Right lobe of liver (tissue), 6 donors: ENCODE measurements at regions not wholly inside any gene's neighbourhood (a gene's known extent, or its start where the extent isn't known, plus 50 kb on each side); places are given as distances from the start of the nearest gene placed in this dataset.

Source experiments
- ATAC-seq, 4 donors: fragments of 200-7000 bp; cut with Tn5 transposase; one replicate each; pipeline ENCODE4 v1.9.1; 2020; ENCODE audit warnings: mild to moderate bottlenecking in 4 of 4, moderate library complexity in 4 of 4
- DNase-seq, 3 donors: peaks; one replicate each; pipeline ENCODE4 v3.0.0-alpha.2; 2020
- H3K27ac ChIP-seq, 3 donors: fragments of 200-600 bp; one replicate each; pipeline ENCODE4 v1.8.0; 2022
- H3K27me3 ChIP-seq, 2 donors: fragments of 200-600 bp; one replicate each; pipeline ENCODE4 v1.8.0; 2022
- H3K36me3 ChIP-seq, 4 donors: fragments of 200-600 bp; sonication (generic) in 1 of 4; one replicate each; pipeline versions ENCODE4 v1.5.1 to v1.8.0; 2017 to 2022; ENCODE audit warnings: control low read depth in 1 of 4
- H3K4me1 ChIP-seq, 4 donors: fragments of 200-600 bp; sonication (generic) in 1 of 4; one replicate each; pipeline versions ENCODE4 v1.5.1 to v1.8.0; 2017 to 2022; ENCODE audit warnings: control low read depth in 1 of 4
- H3K4me3 ChIP-seq, 3 donors: fragments of 200-600 bp; one replicate each; pipeline ENCODE4 v1.8.0; 2022
- H3K9me3 ChIP-seq, 4 donors: fragments of 200-600 bp; sonication (generic) in 1 of 4; one replicate each; pipeline versions ENCODE4 v1.5.1 to v1.8.0; 2017 to 2022; ENCODE audit warnings: control low read depth in 1 of 4
- POLR2A ChIP-seq: fragments of 450-650 bp; IDR thresholded peaks from one replicate; pipeline ENCODE4 v1.6.1; 2017; ENCODE audit warnings: antibody characterized with exemption, mild to moderate bottlenecking
- WGBS: methylation state at CpG from one replicate; pipeline ENCODE4 v1.1.6; 2018; ENCODE audit warnings: low coverage, low lambda C conversion rate; ENCODE audit not compliant: insufficient coverage; ENCODE audit errors: missing lambda C conversion rate; 5-methylcytosine and 5-hydroxymethylcytosine counted together
- intact Hi-C, 2 donors: fragments of 100-400 bp; cut with DNase I; formaldehyde crosslinking; loops; one replicate each; pipeline versions ENCODE4 v1.11.2 to v1.14.1; 2022
- TF ChIP-seq, protein P1 (sequence below), 4 donors: fragments of 200-600 bp in 3 of 4; fragments of 450-650 bp in 1 of 4; IDR thresholded peaks; one replicate each; pipeline versions ENCODE4 v1.5.1 to v1.8.0; 2016 to 2022; ENCODE audit warnings: antibody characterized with exemption in 4 of 4, mild to moderate bottlenecking in 2 of 4
- donor health status: DM: no; HTN: yes; CAD: no.
- donor health status: DM: no; HTN: no; CAD: no.
- donor health status: DM: no; HTN: no; CAD: no.
- donor health status: DM: no; HTN: yes; CAD: no.
- donor health status: DM: no; HTN: yes; CAD: no.

DNA sequence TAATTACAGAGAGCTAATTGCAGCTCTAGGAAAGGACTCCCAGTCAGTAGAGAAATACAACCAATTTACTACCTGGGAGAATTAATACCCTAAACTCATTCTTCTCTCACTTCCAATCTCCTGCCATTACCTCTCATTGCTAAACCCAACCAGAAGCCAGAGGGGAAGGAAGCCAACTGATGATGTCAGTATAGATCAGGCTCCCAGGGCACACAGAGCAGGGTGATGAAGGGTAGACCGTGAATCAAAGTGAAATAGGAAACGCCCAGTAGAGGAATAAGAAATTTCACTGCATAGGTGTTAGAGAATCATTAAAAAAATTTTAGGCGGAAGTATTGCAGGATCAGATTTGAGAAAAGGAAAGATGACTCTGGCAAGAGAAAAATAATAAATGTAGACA lies 456.8 kb upstream of the NXPH2 start:
- WGBS: 46% methylated on average over 3 of the region's 3 CpGs
- H3K4me1 ChIP-seq: no peaks in the 10 kb centered on the region
- no peaks in the 10 kb centered on the region for H3K9me3 ChIP-seq
- TF ChIP-seq, protein P1, sequence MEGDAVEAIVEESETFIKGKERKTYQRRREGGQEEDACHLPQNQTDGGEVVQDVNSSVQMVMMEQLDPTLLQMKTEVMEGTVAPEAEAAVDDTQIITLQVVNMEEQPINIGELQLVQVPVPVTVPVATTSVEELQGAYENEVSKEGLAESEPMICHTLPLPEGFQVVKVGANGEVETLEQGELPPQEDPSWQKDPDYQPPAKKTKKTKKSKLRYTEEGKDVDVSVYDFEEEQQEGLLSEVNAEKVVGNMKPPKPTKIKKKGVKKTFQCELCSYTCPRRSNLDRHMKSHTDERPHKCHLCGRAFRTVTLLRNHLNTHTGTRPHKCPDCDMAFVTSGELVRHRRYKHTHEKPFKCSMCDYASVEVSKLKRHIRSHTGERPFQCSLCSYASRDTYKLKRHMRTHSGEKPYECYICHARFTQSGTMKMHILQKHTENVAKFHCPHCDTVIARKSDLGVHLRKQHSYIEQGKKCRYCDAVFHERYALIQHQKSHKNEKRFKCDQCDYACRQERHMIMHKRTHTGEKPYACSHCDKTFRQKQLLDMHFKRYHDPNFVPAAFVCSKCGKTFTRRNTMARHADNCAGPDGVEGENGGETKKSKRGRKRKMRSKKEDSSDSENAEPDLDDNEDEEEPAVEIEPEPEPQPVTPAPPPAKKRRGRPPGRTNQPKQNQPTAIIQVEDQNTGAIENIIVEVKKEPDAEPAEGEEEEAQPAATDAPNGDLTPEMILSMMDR (IDR thresholded peaks at IDR 0.05): no peak
- no peak for TF ChIP-seq POLR2A
- DNase-seq (no peak), ATAC-seq (peak in 1 of 4 donors; percentile 82)
- H3K4me3 ChIP-seq: no peak overlapping the region
- no peak overlapping the region for H3K27ac ChIP-seq
- intact Hi-C loops: no loop called here
- H3K36me3 ChIP-seq: no peaks in the 10 kb centered on the region
- H3K27me3 ChIP-seq: no peaks in the 10 kb centered on the region

DNA sequence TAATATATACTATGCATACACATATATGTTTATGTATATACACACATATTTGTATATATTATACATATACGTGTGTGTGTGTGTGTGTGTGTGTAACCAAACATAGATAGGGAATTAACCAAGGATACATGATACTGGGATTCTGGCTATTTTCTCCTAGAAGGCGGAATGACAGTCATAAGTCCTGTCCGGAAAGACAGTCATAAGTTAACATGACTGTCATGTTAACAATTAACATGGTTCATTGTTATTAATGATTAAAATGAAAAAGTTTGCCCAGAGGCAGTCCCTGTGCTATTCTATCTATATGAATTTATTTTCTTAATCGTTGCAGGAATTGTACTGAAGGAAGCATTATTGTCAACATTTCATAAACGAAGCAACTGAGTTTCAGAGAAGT lies 450.7 kb upstream of the NXPH2 start:
- H3K4me1 ChIP-seq: no peaks in the 10 kb centered on the region
- ATAC-seq (no peak), DNase-seq (no peak)
- no peak overlapping the region for H3K4me3 ChIP-seq
- intact Hi-C loops: no loop called here
- no peaks in the 10 kb centered on the region for H3K27me3 ChIP-seq
- no peaks in the 10 kb centered on the region for H3K36me3 ChIP-seq
- WGBS: 42% methylated on average over 5 of the region's 5 CpGs
- TF ChIP-seq, protein P1 (IDR thresholded peaks at IDR 0.05): no peak
- TF ChIP-seq POLR2A: no peak
- H3K9me3 ChIP-seq: no peaks in the 10 kb centered on the region
- no peak overlapping the region for H3K27ac ChIP-seq

DNA sequence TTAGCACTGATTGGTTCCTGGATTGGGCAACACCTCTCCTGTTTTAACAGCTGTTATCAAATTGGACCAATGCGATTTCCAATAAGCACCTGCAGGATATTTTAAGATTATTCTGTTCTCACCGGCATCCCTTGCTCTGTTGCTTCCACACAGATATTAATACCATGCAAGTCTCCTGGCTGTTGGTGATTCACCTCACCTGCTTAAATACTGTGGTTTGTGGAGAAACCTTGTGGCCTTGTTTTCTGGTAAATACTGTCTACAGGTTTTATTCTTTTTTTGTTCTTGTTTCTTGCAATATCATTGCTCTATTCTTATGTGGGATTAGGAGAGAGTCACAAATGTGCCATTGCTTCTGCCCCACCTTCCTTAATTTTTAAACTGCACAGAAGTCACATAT lies 448.1 kb upstream of the NXPH2 start:
- H3K4me1 ChIP-seq: no peaks in the 10 kb centered on the region
- no peak overlapping the region for H3K27ac ChIP-seq
- H3K4me3 ChIP-seq: no peak overlapping the region
- ATAC-seq (no peak), DNase-seq (no peak)
- no peaks in the 10 kb centered on the region for H3K27me3 ChIP-seq
- no peaks in the 10 kb centered on the region for H3K36me3 ChIP-seq
- H3K9me3 ChIP-seq: no peaks in the 10 kb centered on the region
- 60% methylated on average over 2 of the region's 2 CpGs for WGBS
- intact Hi-C loops: no loop called here
- TF ChIP-seq, protein P1 (IDR thresholded peaks at IDR 0.05): no peak
- TF ChIP-seq POLR2A: no peak

DNA sequence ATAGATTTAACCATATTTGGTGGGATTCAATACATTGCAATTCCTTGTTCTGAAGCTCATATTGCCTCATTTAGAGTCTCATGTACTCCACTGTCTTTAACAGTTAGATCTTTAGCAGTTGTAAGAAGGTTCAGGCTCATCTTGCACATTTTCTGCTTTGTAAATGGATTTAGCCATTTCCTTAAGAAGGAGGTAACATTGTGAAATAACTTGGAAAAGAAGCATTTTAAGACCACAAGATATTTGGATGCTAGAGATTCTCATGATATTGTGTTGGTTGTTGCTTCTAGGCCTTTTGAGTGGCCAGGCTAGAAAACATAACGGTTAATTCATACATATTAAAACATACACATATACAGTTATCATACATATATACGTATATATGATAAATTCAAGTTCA lies 445.8 kb upstream of the NXPH2 start:
- no peaks in the 10 kb centered on the region for H3K27me3 ChIP-seq
- 62% methylated on average over 2 of the region's 2 CpGs for WGBS
- DNase-seq (no peak), ATAC-seq (no peak)
- H3K36me3 ChIP-seq: no peaks in the 10 kb centered on the region
- H3K4me1 ChIP-seq: no peaks in the 10 kb centered on the region
- no peak for TF ChIP-seq POLR2A
- TF ChIP-seq, protein P1 (IDR thresholded peaks at IDR 0.05): no peak
- intact Hi-C loops: no loop called here
- no peaks in the 10 kb centered on the region for H3K9me3 ChIP-seq
- no peak overlapping the region for H3K4me3 ChIP-seq
- H3K27ac ChIP-seq: no peak overlapping the region

DNA sequence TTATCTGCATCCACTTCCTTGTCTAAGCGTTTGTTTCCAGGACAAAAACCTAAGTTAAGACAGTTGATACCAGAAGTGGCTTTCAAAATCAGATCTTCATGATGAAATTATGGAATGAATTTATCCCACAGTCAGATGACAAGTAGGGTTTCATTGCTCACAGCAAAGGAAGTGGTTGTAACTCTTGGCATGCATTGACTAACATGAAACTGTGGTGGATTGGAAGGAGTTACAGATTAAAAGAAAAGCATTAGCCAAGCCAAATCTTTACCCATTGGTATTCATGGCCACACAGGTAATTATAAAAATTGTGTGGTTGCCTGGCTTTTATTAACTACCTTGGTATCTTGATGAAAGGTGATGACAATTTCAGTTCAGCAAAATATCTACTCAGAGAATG lies 438.0 kb upstream of the NXPH2 start:
- ATAC-seq: no peak
- TF ChIP-seq, protein P1 (IDR thresholded peaks at IDR 0.05): no peak
- no peak for TF ChIP-seq POLR2A
- intact Hi-C loops: no loop called here
- WGBS: 50% methylated on average over 1 of the region's 1 CpG
- no peaks in the 10 kb centered on the region for H3K9me3 ChIP-seq
- no peaks in the 10 kb centered on the region for H3K27me3 ChIP-seq
- H3K27ac ChIP-seq: no peak overlapping the region
- no peaks in the 10 kb centered on the region for H3K36me3 ChIP-seq
- no peak for DNase-seq
- no peaks in the 10 kb centered on the region for H3K4me1 ChIP-seq
- no peak overlapping the region for H3K4me3 ChIP-seq
